ENCODE measurements at regions not wholly inside any gene's neighbourhood (a gene's known extent, or its start where the extent isn't known, plus 50 kb on each side); places are given as distances from the start of the nearest gene placed in this dataset.

DNA sequence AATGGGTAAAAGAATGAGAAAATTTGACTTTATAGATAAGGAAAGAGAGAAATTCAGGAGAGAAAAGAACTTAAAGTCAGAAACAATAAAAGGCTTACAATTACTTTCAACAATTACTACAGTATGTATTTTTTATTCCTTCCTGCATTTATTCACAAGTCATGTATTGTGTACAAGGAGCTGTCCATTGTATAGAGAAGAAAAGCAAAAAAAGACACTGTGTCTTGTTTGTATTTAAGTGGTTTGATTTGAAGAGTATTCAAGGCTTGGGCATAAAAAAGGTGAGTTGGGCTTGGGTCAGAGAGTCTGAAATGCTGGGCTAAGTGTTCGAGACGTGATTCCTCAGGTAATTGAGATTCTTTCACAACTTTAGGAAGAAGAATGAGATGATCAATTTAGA is 394.2 kb upstream of the ROBO2 start:
- DNase-seq = no peak

DNA sequence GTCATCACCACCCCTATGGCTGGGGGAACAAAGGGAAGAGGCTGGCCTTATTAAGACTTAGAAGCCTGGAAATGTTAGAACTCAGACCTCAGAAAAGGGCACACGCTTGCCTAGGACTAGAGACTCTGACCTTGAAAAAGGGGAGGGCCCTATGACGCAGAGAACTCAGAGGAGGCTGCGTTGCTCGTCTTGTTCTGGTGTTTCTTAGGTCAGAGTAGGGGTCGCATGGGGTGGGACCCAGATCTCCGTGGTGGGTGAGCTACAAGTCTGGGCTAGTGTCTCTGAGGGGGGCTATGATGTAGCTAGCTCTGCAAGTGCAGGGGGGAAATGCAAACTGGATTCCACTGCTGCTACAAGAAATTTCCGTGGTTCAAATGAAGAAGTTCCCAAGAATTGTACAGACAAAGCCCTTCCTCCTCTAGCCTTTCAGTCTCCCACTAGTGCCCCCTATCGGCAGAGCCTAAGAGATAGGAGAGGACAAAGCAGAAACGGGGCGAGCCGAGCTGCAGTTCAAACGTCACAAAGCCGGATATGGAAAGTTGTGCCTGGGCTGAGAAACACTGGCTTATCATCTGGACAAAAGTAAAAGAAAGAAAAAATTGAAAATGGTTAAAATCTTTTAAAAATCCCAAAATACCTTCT is 392.9 kb upstream of the ROBO2 start:
- DNase-seq = no peak

DNA sequence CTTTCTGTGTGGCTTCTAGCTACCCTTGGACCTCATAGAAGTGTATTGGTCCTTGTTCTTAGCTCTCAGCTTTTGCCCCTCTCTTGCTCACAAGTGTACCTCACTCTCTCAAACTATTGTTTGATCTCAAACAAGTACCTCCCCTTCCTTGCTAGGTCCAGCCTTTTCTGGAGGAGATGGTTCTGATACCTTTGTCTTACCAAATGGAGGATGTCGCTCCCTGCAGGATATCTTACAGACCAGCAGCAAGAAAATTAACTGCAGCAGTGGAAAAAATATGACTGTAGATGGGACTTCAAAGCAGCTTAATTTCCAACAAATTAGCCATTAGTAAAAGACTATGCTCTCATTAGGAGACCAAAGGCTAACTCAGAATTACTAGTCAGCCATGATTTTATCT is 388.1 kb upstream of the ROBO2 start:
- DNase-seq = no peak

DNA sequence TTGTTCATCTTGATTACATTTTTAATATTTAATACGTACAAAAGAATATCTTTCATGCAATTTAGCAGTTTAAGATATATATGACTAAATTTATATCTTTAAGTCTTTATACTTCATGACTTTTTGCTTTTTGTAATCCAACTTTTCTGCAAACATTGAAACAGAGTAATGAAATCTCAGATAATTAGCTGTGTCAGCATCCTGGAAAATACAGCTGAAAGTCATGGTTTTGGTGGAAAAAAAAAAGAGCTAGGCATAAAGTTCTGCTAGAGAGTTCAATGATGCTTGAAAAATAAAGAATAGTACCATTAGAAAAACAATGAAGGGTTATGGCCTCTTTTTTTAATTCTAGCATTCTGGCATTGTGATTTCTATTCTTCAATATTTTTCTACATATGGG is 387.4 kb upstream of the ROBO2 start:
- no peak for DNase-seq

DNA sequence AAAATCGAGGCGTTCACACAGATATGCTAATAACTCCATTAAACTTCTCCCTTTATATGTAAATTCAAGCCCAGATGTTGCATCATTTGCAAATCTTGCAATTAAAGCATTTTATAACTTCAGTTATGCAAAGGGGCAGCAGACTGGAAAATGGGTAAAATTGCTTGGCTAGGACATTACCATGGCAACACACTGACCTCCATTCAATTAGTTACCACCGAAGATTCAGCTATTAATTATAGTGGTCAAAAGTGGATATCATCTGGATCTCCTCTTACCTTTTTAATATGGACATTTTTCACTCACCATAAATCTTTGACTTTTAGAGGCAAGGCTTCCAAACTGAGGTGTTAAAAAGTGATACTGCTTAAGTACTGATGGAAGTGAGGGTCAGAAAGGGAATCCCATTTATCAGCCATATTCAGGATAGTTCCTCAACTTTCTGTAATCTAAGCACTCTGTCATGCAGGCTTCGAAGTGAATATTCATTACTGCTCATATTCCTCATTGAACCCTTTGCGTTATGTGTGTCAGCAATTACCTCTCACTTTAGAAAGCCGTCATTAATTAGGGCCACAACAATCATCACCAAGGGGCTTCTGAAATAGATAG is 386.2 kb upstream of the ROBO2 start:
- no peak for DNase-seq

DNA sequence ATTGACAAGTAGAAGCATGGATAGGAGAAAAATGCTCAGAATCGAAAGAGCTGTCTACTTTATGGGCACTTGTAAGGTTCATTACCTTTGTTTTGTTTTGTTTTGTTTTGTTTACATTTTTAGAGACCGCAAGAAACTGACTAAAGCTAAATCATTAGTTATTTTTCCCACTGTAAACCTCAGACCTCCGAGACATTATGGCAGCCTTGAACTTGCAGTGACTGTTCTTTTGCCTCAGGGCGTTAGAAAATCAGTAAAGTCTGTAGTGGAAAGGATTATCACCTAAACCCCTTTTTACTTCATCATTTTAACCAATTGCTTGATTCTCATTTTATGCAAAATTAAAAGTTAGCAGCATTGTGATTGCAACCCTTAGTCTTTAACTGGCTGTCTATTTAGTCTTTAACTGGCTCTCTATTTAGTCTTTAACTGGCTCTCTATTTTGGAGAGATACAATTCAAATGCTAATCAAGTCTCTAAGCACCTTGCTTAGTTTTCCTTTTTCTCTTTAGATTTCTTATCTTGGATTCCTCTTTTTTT is 383.3 kb upstream of the ROBO2 start:
- no peak for DNase-seq

DNA sequence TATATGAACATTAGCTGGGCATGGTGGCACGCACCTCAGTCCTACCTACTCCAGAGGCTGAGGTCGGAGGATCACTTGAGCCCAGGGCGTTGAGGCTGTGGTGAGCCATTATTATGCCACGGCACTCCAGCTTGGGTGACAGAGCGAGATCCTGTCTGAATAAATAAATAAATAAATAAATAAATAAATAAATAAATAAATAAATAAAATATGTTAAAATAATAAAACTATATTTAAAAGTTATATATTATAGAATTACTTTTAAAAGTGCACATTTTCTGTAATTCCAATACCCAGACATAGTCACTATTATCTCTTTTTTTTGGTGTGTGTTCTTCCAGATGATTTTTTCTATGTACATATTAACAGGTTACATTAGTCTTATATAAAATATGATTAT is 382.0 kb upstream of the ROBO2 start:
- DNase-seq = no peak

DNA sequence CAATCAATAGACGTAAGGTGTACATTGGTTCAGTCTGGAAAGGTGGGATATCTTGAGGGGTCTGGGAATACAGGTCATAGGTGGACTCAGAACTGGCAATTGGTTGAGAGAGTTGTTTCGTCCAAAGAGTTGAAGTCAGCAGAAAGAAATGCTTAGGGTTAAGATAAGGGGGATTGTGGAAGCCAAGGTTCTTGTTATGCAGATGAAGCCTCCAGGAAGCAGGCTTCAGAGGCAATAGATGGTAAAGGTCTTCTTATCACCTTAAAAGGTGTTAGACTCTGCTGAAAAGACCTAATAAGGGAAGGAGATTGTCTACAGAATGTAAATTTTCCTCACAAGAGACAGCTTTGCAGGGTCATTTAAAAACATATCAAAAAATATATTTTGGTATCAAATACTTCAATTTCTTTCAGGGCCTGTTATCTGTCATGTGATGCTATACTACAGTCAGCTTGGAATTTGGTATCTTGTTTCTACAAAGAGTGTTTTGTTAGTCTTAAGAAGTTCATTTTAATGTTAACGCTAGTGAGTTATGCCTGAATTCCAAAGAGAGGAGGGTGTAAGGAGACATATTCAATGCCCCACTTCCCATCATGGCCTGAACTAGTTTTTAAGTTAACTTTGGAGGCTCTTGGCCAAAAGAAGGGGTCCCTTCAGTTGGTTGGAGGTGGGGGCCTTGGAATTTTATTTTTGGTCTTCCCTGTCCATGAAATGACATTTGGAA is 378.2 kb upstream of the ROBO2 start:
- DNase-seq = no peak

DNA sequence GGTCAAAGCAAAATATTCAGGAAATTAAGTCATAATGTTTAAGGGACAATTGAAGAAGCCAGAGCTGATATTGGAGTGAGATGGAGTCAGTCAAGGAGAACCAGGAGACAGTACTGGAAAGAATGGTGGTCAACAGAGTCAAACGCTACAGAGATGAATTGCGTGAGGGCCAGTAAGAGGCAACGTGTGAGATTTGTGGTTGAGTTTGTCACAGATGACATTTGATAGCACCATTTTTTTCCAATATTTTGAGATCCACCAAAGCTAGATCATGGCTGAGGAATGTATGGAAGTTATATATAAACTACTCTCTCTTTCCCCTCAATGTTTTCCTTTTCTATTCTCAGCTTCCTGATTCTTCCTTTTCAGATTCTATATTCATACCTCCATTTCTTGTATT is 375.1 kb upstream of the ROBO2 start:
- DNase-seq = no peak

DNA sequence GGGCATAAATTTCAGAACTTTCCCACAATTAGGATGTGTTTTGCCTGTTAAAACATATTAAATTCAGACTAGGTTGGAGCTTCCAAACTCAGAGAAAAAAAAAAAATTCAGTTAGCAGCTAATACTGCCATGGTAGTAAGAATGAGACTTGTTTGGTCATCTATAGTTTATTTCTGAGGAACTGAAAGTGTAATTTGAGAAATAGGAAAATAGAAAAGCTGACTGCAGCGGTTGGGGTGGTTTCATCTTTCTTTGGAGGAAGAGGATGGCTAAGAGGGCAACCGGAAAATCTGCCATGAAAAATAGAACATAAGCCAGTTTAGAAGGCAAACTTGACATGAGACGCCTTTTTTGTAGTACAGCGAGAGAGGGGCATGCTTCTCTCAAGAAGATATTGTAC is 371.2 kb upstream of the ROBO2 start:
- DNase-seq = no peak

DNA sequence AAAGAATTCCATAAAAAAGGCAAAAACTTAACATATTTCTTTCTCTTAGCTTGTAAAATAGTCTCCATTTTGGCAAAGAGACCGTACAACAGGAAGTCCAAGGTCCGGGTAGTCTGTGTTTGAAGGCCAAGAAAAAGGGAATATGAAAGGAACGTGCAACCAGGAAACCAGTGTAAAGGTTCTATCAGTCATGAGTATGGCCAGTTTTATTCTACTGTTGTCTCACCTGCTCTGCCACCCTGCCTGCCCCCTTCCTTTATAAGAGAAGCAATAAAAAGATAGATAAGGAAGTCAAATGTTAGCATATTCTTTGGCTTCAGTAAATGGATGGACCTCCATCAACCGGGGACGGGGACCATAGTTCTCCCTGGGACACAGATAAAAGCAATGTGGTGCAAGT is 370.6 kb upstream of the ROBO2 start:
- DNase-seq = no peak

DNA sequence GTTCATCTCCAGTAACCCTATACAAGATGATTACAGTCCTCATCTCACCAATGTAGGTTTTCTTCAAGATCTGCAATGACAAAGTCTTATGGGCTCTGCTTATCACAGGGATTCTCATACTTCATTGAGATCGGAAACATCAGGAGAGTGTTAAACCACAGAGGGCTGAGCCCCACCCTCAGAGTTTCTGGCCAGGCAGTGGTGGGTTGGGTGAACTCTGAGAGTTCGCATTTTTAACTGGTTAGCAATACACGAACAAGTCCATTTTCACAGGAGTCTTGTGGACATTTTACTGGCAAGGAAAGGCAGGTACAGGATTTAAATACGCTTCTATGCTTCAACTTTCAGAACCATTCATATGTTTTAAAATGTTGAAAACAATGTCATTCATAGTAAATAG is 366.7 kb upstream of the ROBO2 start:
- no peak for DNase-seq

DNA sequence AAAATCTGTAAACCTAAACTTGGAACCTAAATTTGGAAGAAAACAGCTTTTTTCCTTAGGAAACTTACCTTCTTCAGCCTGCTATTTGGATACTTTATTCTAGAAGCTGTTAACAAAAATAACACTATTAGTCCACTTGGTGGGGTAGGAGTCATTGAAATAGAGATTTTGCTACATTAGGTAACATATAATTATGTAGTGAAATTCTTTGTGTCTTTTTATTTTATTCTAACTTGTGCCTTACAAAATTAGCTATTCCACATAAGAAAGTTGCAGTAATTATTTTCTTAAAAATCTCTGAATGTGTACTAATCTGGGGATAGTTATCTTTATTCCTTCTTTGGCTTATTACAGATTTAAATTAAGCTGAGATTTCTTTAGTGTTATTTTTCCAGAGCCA is 360.4 kb upstream of the ROBO2 start:
- no peak for DNase-seq

DNA sequence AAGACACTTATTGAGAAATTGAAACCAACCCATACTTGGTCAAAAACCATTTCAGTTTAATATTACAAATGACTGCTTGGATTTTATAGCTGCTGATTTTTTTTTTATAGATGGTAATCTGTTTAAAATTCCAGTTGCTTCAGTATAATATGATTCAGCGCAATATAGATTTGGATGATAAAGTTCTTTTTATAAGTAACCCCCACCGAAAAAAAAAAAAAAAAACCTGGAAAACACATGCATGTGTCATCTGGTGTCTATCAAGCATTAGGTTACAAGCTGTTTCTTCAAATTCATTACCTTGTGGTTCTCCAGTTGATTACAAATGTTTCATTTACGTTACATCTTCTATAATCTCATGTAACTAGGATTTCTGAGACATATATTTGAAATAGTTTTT is 356.6 kb upstream of the ROBO2 start:
- no peak for DNase-seq

DNA sequence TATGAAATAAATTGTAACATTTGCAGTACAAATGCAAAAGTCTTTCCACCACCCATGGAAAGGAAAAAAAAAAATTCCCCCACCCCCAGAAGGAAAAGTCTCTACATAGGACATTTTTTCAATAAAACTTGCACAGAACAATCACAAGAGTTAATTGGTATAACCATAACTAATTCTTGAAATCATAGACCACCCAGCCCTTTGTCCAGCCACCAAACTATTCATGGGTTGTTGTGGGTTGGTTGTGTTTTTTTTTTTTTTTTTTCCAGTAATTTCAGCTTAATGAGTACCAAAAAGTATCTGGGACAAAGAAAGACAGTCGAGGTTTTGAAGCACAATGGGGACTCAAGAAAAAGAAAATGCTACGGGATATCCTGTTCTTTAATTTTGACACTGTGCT is 355.0 kb upstream of the ROBO2 start:
- DNase-seq = no peak

DNA sequence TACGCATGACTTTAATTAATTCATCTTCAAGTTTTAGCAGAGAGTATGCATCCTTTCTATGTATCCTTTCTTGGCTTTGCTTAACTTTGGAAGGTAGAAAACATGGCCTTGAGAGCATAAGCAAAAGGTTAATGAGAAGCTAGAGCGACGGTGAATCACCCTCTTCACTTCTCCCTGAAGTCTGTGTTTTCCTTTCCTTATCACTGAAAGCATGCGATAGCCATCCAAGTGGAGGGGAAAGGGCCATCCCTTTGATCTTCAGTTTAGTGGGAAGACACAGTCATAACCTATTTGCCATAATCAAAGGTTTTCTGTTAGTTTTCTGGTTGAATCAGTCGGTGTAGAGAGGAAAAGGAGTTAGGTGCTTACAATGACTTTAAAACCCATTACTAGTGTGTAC is 354.0 kb upstream of the ROBO2 start:
- DNase-seq = no peak

DNA sequence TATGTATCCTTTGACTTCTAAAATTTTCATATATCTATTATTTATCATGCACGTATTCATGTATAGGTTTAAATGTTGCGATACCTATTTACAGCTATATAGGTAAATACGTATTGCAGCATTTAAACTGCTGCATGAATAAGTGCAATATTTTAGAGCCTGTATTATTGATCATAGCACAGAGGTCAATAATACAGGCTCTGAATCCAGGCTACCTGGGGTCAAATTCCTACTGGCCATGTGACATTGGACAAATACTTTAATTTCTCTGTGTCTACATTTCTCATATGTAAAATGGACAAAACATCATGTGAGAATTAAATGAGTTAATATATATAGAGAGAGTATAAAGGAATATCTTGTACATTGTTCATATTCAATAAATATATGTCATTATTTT is 352.9 kb upstream of the ROBO2 start:
- DNase-seq = no peak

DNA sequence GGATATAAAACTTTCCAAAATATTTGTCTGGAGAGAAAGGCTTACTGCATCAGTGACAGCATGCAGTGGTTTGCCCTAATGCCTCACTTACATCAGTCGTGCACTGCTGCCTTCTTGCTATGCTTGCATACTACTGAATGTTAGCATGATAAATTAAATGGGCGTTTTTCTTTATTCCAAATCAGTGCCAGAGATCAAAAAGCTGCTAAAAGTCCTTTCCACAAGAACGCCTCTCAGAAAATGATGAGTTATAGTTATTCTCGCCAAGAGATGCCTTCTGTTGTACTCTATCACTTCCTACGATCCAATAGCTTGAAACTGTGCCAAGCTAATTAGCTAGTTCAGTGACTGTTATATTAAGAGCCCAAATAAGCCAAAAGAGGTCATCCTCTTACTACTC is 345.8 kb upstream of the ROBO2 start:
- DNase-seq = no peak

DNA sequence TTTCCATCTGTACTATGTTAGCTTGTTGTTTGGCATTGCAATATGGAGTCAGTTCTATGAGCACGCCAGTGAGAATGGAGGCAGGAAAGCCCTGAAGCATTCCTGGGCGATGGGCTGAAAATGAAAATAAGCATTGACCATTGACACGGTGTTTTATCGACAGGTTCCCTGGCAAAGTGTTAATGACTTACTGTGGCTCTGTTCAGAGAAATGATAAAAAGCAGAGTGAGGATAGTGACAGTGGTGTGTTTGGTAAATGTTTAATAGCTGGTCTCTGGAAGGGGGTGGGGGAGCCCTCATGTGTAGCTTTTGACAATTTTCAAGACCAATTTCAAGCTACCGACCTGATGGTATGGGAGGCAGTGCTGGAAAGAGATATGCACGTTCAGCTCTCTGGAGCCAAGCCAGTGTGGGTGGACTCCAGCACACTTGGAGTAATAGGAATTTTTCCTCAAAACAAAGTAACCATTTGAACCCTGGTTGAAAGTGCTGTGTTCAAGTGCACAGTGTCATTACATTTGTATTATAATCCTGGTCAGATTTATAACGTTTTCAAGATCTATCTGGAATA is 341.7 kb upstream of the ROBO2 start:
- DNase-seq = no peak

DNA sequence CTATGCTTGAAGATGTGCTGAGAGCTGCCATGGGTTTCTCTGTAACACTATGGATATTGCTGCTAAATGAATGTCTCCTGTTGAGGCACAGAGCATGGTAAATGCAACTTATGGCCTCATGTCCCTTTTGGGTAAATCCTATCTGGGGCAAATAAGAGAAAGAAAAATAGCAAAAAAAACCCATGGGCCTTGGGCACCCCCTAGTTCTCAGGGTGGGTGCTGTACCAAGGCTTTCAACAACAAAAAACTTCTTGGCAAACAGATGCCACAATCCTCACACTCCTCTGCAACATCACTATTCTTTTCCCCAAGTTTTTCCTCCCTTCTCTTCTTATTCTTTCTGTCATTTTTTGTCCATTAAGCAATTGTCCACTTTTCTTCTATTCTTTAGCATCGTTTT is 340.1 kb upstream of the ROBO2 start:
- DNase-seq = no peak

DNA sequence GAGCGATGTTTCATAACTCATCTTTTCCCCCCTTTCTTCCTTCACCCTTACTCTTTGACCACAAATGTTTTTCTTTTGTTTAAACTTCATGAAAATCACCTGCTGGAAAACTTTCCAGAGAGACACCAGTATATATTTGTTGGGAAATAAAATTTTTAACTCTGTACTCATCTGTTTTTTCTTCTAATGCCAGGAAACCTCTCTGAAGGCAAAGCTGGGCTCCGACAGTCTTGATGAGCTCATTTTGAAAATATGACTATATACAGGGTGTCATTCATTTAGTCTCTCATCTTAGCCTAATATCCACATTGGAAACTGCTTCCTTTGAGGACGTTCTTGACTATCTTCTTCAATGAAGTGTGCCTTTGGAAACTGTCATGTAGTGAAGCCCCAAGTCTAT is 339.6 kb upstream of the ROBO2 start:
- no peak for DNase-seq

DNA sequence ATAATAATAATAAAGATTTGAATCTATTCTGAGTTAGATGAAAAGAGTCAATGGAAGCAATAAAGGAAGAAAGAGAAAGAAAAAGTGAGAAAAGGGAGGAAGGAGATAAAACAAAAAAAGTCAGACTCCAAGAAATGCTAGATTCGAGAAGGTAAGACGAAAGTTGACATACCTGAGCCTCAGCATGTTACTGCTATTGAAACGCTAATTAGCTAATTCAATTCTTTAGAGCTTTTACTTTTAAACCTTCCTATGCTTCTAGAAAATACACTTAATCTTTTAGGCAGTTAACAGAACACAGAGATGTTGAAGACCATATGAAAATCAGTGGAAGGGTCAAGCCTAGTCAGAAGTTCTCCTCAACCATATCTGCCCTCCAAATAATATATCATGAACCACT is 337.2 kb upstream of the ROBO2 start:
- DNase-seq = no peak

DNA sequence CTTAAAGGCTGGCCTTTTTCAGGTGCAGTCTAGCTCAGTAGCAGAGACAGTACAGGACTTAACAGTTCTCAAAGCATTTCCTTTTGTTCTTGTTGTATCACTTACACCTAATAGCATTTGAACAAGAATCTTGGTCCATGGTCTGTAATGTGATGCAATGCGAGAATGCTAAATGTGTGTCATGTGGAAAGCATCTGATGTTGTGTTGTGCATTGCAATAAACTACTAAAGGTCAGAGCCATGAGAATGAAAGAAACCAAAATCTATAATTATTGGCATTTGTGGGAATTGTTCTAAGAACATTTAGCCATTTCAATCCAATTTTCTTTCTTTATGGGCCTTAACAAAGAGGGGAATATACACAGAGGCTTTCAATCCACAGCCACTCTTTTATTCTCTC is 324.5 kb upstream of the ROBO2 start:
- no peak for DNase-seq

DNA sequence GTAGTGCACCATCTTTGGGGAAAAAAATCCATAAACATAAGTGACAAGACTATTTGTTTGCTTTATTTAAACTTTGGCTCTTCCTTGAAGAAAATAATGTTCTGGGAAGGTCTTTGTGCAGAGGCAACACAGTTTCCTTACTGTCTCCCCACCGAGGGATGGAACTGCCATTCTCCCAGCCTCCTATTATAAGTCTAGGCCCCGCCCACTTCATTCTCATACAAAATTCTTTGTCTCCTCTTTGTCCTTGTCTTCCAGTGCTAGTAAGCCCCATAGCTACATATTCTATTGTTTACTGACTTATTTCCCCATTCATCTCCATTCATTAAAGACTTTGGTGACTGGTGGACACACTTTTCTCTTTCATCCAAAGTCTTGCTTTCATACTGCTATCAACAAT is 316.5 kb upstream of the ROBO2 start:
- DNase-seq = no peak
